A549 (cell line): ENCODE measurements at regions not wholly inside any gene's neighbourhood (a gene's known extent, or its start where the extent isn't known, plus 50 kb on each side); places are given as distances from the start of the nearest gene placed in this dataset.

ENCODE experiments used
- ATAC-seq, 2 experiments: fragments of 200-7000 bp in 1 of 2; fragments of >200 bp in 1 of 2; cut with Nextera tagmentation in 1 of 2; cut with Tn5 transposase in 1 of 2; 3 replicates each; pipeline versions ENCODE4 v1.8.0 to v1.9.1; 2018 to 2020; ENCODE audit warnings: mild to moderate bottlenecking in 1 of 2, moderate library complexity in 1 of 2
- CTCF ChIA-PET: fragments of 300-600 bp; sonication (Branson Sonifier 250); formaldehyde crosslinking; extraction: SDS; loops from one replicate; lab custom pipeline; 2021; ENCODE audit warnings: antibody characterized with exemption, inconsistent platforms; lab: Yijun Ruan, JAX
- POLR2A ChIA-PET: fragments of 350-600 bp; formaldehyde crosslinking; extraction: SDS; loops from one replicate; lab custom pipeline; 2021; ENCODE audit warnings: antibody characterized with exemption, inconsistent platforms; lab: Yijun Ruan, JAX
- DNase-seq, 2 experiments: peaks; one replicate each; pipeline versions ENCODE4 v3.0.0 to v3.0.0-alpha.2; 2011 to 2016; ENCODE audit warnings: low read depth in 1 of 2, low spot score in 1 of 2
- FAIRE-seq: peaks from 2 replicates; lab custom pipeline; 2011; peaks lifted over from hg19 to GRCh38; lab: Jason Lieb, UNC
- H3K27ac ChIP-seq, 2 experiments: fragments of >200 bp; sonication (Bioruptor Twin); formaldehyde crosslinking; 3 replicates each; pipeline ENCODE4 v1.5.1; 2016 to 2017
- H3K4me1 ChIP-seq: fragments of >200 bp; sonication (Bioruptor Twin); formaldehyde crosslinking; 3 replicates; pipeline ENCODE4 v1.6.1; 2016
- H3K4me2 ChIP-seq: fragments of >200 bp; sonication (Bioruptor Twin); formaldehyde crosslinking; 3 replicates; pipeline ENCODE4 v1.6.1; 2016
- H3K4me3 ChIP-seq: fragments of >200 bp; sonication (Bioruptor Twin); formaldehyde crosslinking; 3 replicates; pipeline ENCODE4 v1.5.1; 2016
- H3K9me3 ChIP-seq: fragments of >200 bp; sonication (Bioruptor Twin); formaldehyde crosslinking; 3 replicates; pipeline ENCODE4 v1.6.1; 2016
- BCL3 ChIP-seq: fragments of >200 bp; sonication (Bioruptor Twin); formaldehyde crosslinking; IDR thresholded peaks from 3 replicates; pipeline ENCODE4 v1.6.1; 2016
- EP300 ChIP-seq, 2 experiments: fragments of >200 bp; sonication (Bioruptor Twin); formaldehyde crosslinking; IDR thresholded peaks; 2 replicates in 1 of 2; 3 replicates in 1 of 2; pipeline ENCODE4 v1.6.1; 2016 to 2017
- ESRRA ChIP-seq: fragments of 150-350 bp; IDR thresholded peaks from 2 replicates; pipeline ENCODE4 v1.6.1; 2014; ENCODE audit warnings: mild to moderate bottlenecking, low read length, borderline replicate concordance
- FOSB ChIP-seq: fragments of 250-450 bp; sonication (Bioruptor Pico); IDR thresholded peaks from 2 replicates; pipeline ENCODE4 v1.5.0; 2020; ENCODE audit warnings: mild to moderate bottlenecking, moderate library complexity
- FOSL2 ChIP-seq, 2 experiments: fragments of 450-650 bp in 1 of 2; fragments of >200 bp in 1 of 2; sonication (Bioruptor Twin) in 1 of 2; formaldehyde crosslinking; IDR thresholded peaks; 2 replicates each; pipeline versions ENCODE4 v1.5.0 to v1.6.1; 2016 to 2020; ENCODE audit warnings: mild to moderate bottlenecking in 1 of 2, moderate library complexity in 1 of 2
- GATA3 ChIP-seq: IDR thresholded peaks from 2 replicates; pipeline ENCODE4 v1.6.1; 2012; ENCODE audit warnings: borderline replicate concordance
- HOXA7 ChIP-seq: fragments of 250-450 bp; sonication (Bioruptor Pico); IDR thresholded peaks from 2 replicates; pipeline ENCODE4 v1.5.0; 2020; ENCODE audit warnings: mild to moderate bottlenecking, moderate library complexity
- JUNB ChIP-seq: fragments of >200 bp; sonication (Bioruptor Twin); formaldehyde crosslinking; IDR thresholded peaks from 2 replicates; pipeline ENCODE4 v1.6.1; 2016
- KDM1A ChIP-seq: fragments of 200-600 bp; sonication (generic); IDR thresholded peaks from 2 replicates; pipeline ENCODE4 v1.6.1; 2016; ENCODE audit warnings: low read depth, mild to moderate bottlenecking
- MAZ ChIP-seq: fragments of 150-350 bp; IDR thresholded peaks from 2 replicates; pipeline ENCODE4 v1.6.1; 2014; ENCODE audit warnings: antibody characterized with exemption, low read depth, low read length, borderline replicate concordance
- MYC ChIP-seq: IDR thresholded peaks from 2 replicates; pipeline ENCODE4 v1.6.1; 2012; ENCODE audit warnings: mild to moderate bottlenecking, inconsistent platforms, low read length, improper control_type of control experiment, borderline replicate concordance
- NPAS2 ChIP-seq: fragments of 250-450 bp; sonication (Bioruptor Pico); IDR thresholded peaks from 2 replicates; pipeline ENCODE4 v1.8.0; 2022; ENCODE audit warnings: mild to moderate bottlenecking, moderate library complexity, borderline replicate concordance
- PBX3 ChIP-seq: IDR thresholded peaks from 2 replicates; pipeline ENCODE4 v1.6.1; 2012
- POLR2AphosphoS2 ChIP-seq: conservative IDR thresholded peaks from 2 replicates; pipeline ENCODE4 v1.6.1; 2012; ENCODE audit warnings: low read length, improper control_type of control experiment, inconsistent platforms
- RAD21 ChIP-seq, 2 experiments: fragments of >200 bp in 1 of 2; sonication (Bioruptor Twin) in 1 of 2; formaldehyde crosslinking in 1 of 2; IDR thresholded peaks in 1 of 2; conservative IDR thresholded peaks in 1 of 2; 2 replicates in 1 of 2; 3 replicates in 1 of 2; pipeline ENCODE4 v1.6.1; 2012 to 2018; ENCODE audit warnings: inconsistent platforms in 1 of 2
- RFX5 ChIP-seq: fragments of 450-650 bp; IDR thresholded peaks from 2 replicates; pipeline ENCODE4 v1.7.1; 2014; ENCODE audit warnings: antibody characterized with exemption, mild to moderate bottlenecking, moderate library complexity
- SREBF2 ChIP-seq: fragments of 450-650 bp; IDR thresholded peaks from 2 replicates; pipeline ENCODE4 v1.6.1; 2014; ENCODE audit warnings: mild to moderate bottlenecking, moderate library complexity
- USF2 ChIP-seq: fragments of 450-650 bp; IDR thresholded peaks from 2 replicates; pipeline ENCODE4 v1.6.1; 2014; ENCODE audit warnings: antibody characterized with exemption
- ZFP36 ChIP-seq: fragments of 450-650 bp; IDR thresholded peaks from 2 replicates; pipeline ENCODE4 v1.6.1; 2014; ENCODE audit warnings: borderline replicate concordance; ENCODE audit not compliant: partially characterized antibody
- ZNF302 ChIP-seq: fragments of 250-450 bp; sonication (Bioruptor Pico); IDR thresholded peaks from 2 replicates; pipeline ENCODE4 v1.9.0; 2021; ENCODE audit warnings: inconsistent platforms, mild to moderate bottlenecking, moderate library complexity
- ZSCAN20 ChIP-seq: fragments of 250-450 bp; sonication (Bioruptor Pico); IDR thresholded peaks from 2 replicates; pipeline ENCODE4 v1.8.0; 2022; ENCODE audit warnings: mild to moderate bottlenecking, moderate library complexity
- WGBS: methylation state at CpG from one replicate; pipeline ENCODE4 v1.1.6; 2017; ENCODE audit errors: missing lambda C conversion rate; 5-methylcytosine and 5-hydroxymethylcytosine counted together
- TF ChIP-seq, protein P1 (sequence below): fragments of 150-350 bp; IDR thresholded peaks from 2 replicates; pipeline ENCODE4 v1.6.1; 2014; ENCODE audit warnings: low read depth, mild to moderate bottlenecking, low read length
- TF ChIP-seq, protein P2 (sequence below): fragments of >200 bp; sonication (Bioruptor Twin); formaldehyde crosslinking; IDR thresholded peaks from 3 replicates; pipeline ENCODE4 v1.5.1; 2016

GRCh38 chr10:78474743-78475142 lies 441.1 kb downstream of the RPS24 start:
- no peak overlapping the region for H3K27ac ChIP-seq
- H3K4me2 ChIP-seq: no peak overlapping the region
- 68% methylated on average over 3 of the region's 3 CpGs for WGBS
- ChIA-PET CTCF (no interaction called here), POLR2A (no interaction called here)
- FAIRE-seq (no peak), ATAC-seq (no peak), DNase-seq (no peak)
- no peaks in the 10 kb centered on the region for H3K4me1 ChIP-seq
- H3K4me3 ChIP-seq: no peak overlapping the region
- H3K9me3 ChIP-seq: no peaks in the 10 kb centered on the region
- TF ChIP-seq EP300 (IDR thresholded peaks at IDR 0.05) (no peak), RFX5 (no peak), GATA3 (no peak), USF2 (no peak), KDM1A (no peak), POLR2AphosphoS2 (no peak), ESRRA (no peak), MYC (no peak), ZFP36 (no peak), BCL3 (no peak), PBX3 (no peak), FOSL2 (IDR thresholded peaks at IDR 0.05) (no peak), FOSL2 (CRISPR knock-in tag; IDR thresholded peaks at IDR 0.05) (no peak), NPAS2 (CRISPR knock-in tag) (no peak), MAZ (no peak), RAD21 (conservative IDR thresholded peaks at IDR 0.05 in 1 of 2, IDR thresholded peaks at IDR 0.05 in 1 of 2) (no peak)
- TF ChIP-seq, protein P1, sequence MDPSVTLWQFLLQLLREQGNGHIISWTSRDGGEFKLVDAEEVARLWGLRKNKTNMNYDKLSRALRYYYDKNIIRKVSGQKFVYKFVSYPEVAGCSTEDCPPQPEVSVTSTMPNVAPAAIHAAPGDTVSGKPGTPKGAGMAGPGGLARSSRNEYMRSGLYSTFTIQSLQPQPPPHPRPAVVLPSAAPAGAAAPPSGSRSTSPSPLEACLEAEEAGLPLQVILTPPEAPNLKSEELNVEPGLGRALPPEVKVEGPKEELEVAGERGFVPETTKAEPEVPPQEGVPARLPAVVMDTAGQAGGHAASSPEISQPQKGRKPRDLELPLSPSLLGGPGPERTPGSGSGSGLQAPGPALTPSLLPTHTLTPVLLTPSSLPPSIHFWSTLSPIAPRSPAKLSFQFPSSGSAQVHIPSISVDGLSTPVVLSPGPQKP: no peak
- TF ChIP-seq, protein P2, sequence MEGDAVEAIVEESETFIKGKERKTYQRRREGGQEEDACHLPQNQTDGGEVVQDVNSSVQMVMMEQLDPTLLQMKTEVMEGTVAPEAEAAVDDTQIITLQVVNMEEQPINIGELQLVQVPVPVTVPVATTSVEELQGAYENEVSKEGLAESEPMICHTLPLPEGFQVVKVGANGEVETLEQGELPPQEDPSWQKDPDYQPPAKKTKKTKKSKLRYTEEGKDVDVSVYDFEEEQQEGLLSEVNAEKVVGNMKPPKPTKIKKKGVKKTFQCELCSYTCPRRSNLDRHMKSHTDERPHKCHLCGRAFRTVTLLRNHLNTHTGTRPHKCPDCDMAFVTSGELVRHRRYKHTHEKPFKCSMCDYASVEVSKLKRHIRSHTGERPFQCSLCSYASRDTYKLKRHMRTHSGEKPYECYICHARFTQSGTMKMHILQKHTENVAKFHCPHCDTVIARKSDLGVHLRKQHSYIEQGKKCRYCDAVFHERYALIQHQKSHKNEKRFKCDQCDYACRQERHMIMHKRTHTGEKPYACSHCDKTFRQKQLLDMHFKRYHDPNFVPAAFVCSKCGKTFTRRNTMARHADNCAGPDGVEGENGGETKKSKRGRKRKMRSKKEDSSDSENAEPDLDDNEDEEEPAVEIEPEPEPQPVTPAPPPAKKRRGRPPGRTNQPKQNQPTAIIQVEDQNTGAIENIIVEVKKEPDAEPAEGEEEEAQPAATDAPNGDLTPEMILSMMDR: no peak

GRCh38 chr10:78475437-78475836 lies 441.8 kb downstream of the RPS24 start:
- DNase-seq: no peak
- Histone ChIP-seq H3K4me1 (no peaks in the 10 kb centered on the region), H3K4me3 (no peak overlapping the region), H3K27ac (no peak overlapping the region), H3K4me2 (no peak overlapping the region), H3K9me3 (no peaks in the 10 kb centered on the region)
- POLR2A ChIA-PET: no interaction called here
- FAIRE-seq: no peak
- no peak for ATAC-seq
- CTCF ChIA-PET: interaction anchor here (1.2 kb wide), 1 partner anchor 21 kb away, joined by 3 read pairs; no protein-coding TSS in a partner anchor
- 39% methylated on average over 7 of the region's 7 CpGs for WGBS
- TF ChIP-seq HOXA7 (CRISPR knock-in tag): no peak
- TF ChIP-seq ZSCAN20: no peak
- no peak for TF ChIP-seq JUNB
- TF ChIP-seq SREBF2: no peak
- TF ChIP-seq ZNF302: no peak
- no peak for TF ChIP-seq FOSB (CRISPR knock-in tag)
